ENCODE measurements at regions not wholly inside any gene's neighbourhood (a gene's known extent, or its start where the extent isn't known, plus 50 kb on each side); places are given as distances from the start of the nearest gene placed in this dataset.

DNA sequence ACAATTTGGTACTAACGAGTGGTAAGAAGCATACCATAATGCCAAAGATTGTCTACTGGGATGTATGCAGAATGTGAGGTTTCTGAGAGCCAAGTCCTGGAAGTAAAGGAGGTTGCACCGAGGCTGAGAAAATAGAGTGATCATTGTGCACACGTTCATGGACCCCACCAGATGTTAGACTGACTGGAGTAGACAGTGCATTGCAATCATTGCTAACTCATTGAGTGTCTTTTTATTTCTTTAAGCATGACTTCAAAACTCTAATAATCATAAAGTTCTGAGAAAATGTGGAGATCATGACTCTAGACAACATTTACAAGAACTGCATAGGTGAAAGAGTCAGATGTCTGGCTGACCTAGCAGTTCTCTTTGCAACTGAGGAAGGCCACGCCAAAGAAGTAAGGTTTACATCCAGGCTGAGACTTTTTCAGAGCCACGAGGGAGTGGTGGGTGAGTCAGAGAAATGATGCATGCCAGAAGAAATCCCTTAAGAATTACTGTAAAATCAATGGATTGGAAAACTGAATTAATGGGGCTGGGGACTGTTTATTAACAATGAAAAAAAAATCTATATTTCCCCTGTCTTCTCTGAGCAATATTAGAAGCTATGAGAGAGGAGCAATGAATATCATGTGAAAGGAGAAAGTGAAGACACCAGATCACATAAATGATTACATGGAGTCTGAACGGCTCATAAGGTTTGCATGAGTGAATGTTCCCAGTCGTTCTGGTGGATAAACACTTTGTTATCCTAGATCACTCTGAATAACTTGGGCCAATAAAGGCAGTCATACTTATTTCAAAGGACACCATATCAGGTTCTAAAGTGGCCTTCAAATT, 76.0 kb upstream of the SLC25A26 start:
- Histone ChIP-seq H3K27me3 (ENCODE audit: control insufficient read depth in 1 of 2, insufficient read depth in 2 of 2, low read length in 2 of 2) (no peaks in the 10 kb centered on the region), H3K4me1 (ENCODE audit: control insufficient read depth, insufficient read depth, low read length) (no peaks in the 10 kb centered on the region), H3K9me3 (ENCODE audit: control insufficient read depth in 2 of 2, low read length in 2 of 2) (no peaks in the 10 kb centered on the region), H3K36me3 (ENCODE audit: control insufficient read depth in 2 of 2, insufficient read depth in 2 of 2, low read length in 2 of 2) (no peaks in the 10 kb centered on the region), H3K9ac (ENCODE audit: low read length in 2 of 2) (no peak overlapping the region), H3K4me3 (ENCODE audit: low read length in 2 of 2) (no peak overlapping the region), H3K27ac (ENCODE audit: low read length) (no peak overlapping the region)

DNA sequence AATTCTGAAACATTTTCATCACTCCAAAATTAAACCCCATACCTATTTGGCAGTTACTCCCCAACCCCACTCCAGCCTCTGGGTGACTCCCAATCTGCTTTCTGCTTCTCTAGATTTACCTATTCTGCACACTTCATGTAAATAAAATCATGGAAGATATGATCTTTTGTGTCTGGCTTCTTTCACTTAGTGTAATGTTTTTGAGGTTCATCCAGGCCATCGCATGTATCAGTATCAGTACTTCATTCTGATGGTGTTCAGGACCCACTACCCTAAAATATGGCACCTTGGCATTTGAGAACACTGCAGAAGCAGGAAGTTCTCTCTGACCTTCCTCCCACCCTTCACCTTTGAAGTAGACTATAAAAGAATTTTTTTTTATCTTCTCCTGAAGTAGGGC, 78.7 kb upstream of the SLC25A26 start:
- H3K9me3 ChIP-seq (ENCODE audit: control insufficient read depth in 2 of 2, low read length in 2 of 2) = no peaks in the 10 kb centered on the region
- no peak overlapping the region for H3K27ac ChIP-seq (ENCODE audit: low read length)
- H3K4me1 ChIP-seq (ENCODE audit: control insufficient read depth, insufficient read depth, low read length) = no peaks in the 10 kb centered on the region
- no peak overlapping the region for H3K4me3 ChIP-seq (ENCODE audit: low read length in 2 of 2)
- H3K9ac ChIP-seq (ENCODE audit: low read length in 2 of 2) = no peak overlapping the region
- H3K36me3 ChIP-seq (ENCODE audit: control insufficient read depth in 2 of 2, insufficient read depth in 2 of 2, low read length in 2 of 2) = no peaks in the 10 kb centered on the region
- H3K27me3 ChIP-seq (ENCODE audit: control insufficient read depth in 1 of 2, insufficient read depth in 2 of 2, low read length in 2 of 2) = no peaks in the 10 kb centered on the region

DNA sequence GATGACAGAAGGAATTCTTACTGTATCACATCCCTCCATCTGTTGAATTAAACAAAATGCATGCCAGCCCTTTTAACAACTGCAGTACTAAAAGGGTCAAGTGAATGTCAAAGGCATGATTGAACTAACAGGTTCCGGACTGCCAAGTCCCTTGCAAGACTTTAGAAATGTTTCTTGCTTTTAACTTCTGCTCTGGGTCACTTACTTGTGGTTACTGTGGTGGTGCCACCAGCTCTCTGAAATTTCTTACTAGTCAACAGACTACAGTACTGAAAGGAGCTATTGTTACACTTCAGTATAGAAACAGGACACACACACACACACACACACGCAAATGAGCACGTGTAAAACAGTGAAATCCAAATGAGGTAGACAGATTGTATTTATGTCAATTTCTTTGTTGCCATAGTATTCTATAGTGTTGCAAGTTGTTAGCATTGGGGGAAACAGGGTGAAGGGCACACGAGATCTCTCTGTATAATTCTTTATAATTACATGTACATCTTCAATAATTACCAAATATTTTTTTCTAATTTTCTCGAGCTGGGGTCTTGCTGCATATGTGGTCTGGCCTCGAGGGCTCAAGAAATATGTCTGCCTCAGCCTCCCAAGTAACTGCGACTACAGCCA, 79.9 kb upstream of the SLC25A26 start:
- Histone ChIP-seq H3K36me3 (ENCODE audit: control insufficient read depth in 2 of 2, insufficient read depth in 2 of 2, low read length in 2 of 2) (no peaks in the 10 kb centered on the region), H3K4me3 (ENCODE audit: low read length in 2 of 2) (no peak overlapping the region), H3K9me3 (ENCODE audit: control insufficient read depth in 2 of 2, low read length in 2 of 2) (no peaks in the 10 kb centered on the region), H3K4me1 (ENCODE audit: control insufficient read depth, insufficient read depth, low read length) (no peaks in the 10 kb centered on the region), H3K27me3 (ENCODE audit: control insufficient read depth in 1 of 2, insufficient read depth in 2 of 2, low read length in 2 of 2) (no peaks in the 10 kb centered on the region), H3K9ac (ENCODE audit: low read length in 2 of 2) (no peak overlapping the region), H3K27ac (ENCODE audit: low read length) (no peak overlapping the region)

DNA sequence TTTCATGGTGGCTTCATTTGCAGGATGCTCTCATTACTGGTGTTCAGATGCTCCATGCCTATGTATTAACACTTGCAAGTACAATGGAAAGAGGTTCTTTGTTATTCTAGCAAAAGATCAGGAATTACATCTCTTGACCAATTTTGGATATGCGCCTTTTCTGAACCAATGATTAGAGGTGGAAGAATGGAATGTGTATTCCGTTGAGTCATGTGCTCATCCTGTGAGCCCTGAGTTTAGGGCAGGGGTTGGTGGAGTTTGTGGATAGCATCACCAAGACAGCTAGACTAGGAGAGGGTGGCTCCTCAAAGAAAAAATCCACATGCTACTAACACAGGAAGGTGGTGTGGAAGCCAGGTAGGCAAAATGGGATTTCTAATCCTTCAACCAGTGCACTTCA, 80.7 kb upstream of the SLC25A26 start:
- H3K4me3 ChIP-seq (ENCODE audit: low read length in 2 of 2) = no peak overlapping the region
- no peaks in the 10 kb centered on the region for H3K36me3 ChIP-seq (ENCODE audit: control insufficient read depth in 2 of 2, insufficient read depth in 2 of 2, low read length in 2 of 2)
- H3K9me3 ChIP-seq (ENCODE audit: control insufficient read depth in 2 of 2, low read length in 2 of 2) = no peaks in the 10 kb centered on the region
- no peaks in the 10 kb centered on the region for H3K27me3 ChIP-seq (ENCODE audit: control insufficient read depth in 1 of 2, insufficient read depth in 2 of 2, low read length in 2 of 2)
- no peak overlapping the region for H3K27ac ChIP-seq (ENCODE audit: low read length)
- H3K9ac ChIP-seq (ENCODE audit: low read length in 2 of 2) = no peak overlapping the region
- H3K4me1 ChIP-seq (ENCODE audit: control insufficient read depth, insufficient read depth, low read length) = no peaks in the 10 kb centered on the region

DNA sequence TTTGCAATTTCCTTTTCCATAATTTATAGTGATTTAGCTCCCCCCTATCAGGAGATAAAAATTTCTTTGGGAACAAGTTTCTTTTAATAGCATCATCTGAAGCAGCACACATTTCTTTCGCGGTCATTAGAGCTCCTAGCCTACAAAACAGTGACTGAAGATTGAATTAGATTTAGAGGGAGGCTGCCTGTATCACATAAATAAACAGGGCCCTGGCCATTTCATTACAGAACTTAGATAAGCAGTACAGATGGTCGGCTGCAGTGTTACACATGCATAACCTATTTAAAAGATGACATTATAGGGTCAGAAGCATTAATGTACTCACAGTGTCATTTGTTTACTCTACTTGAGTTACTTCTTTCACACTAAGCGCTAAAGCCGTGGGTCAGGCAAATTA, 81.4 kb upstream of the SLC25A26 start:
- no peaks in the 10 kb centered on the region for H3K4me1 ChIP-seq (ENCODE audit: control insufficient read depth, insufficient read depth, low read length)
- H3K36me3 ChIP-seq (ENCODE audit: control insufficient read depth in 2 of 2, insufficient read depth in 2 of 2, low read length in 2 of 2) = no peaks in the 10 kb centered on the region
- no peaks in the 10 kb centered on the region for H3K9me3 ChIP-seq (ENCODE audit: control insufficient read depth in 2 of 2, low read length in 2 of 2)
- no peak overlapping the region for H3K4me3 ChIP-seq (ENCODE audit: low read length in 2 of 2)
- no peak overlapping the region for H3K27ac ChIP-seq (ENCODE audit: low read length)
- H3K9ac ChIP-seq (ENCODE audit: low read length in 2 of 2) = no peak overlapping the region
- no peaks in the 10 kb centered on the region for H3K27me3 ChIP-seq (ENCODE audit: control insufficient read depth in 1 of 2, insufficient read depth in 2 of 2, low read length in 2 of 2)

DNA sequence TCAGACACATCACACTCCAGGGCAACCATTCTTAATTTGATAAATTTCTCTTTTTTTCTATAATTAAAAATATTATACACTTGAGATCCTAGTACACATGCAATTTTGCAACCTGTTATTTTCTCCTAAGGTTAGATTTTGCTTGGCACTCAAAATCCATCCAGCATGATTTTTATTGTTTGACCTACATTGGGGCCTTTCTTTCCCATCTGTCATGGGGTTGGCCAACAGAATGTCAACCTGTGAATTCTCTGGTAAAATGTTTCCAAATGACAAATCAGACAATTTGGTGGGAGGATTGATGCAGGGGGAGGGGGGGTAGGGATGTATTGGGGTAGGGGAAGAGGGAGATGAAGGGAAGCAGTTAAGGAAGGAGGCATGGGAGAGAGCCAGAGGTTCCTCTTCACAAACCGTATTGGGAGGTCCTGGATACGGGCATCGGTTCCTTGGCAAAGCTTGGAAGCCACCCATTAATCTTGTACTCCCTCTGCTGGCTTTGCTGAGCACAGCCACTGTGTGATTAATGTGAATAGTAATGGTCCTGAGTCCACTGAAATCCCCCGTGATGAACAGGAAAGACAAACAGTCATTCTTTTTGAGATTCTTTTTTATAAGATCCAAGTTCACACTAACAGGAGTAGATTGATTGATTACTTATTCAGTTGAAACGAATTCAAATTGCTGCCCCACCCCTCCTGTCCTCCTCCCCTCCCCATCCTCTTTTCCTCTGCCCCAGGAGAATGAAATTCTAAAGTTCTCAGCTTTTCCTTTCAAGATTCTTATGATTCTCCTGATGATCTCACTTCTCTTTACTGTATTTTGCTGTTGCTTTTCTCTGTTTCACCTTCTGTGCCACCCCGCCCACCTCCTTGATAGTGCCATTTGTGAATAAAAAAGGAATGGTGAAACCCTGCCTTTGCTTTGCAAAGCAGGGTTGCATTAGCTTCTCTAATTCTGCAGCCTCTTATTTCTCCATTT, 82.2 kb upstream of the SLC25A26 start:
- no peak overlapping the region for H3K4me3 ChIP-seq (ENCODE audit: low read length in 2 of 2)
- H3K4me1 ChIP-seq (ENCODE audit: control insufficient read depth, insufficient read depth, low read length) = no peaks in the 10 kb centered on the region
- H3K9me3 ChIP-seq (ENCODE audit: control insufficient read depth in 2 of 2, low read length in 2 of 2) = no peaks in the 10 kb centered on the region
- no peak overlapping the region for H3K9ac ChIP-seq (ENCODE audit: low read length in 2 of 2)
- H3K27ac ChIP-seq (ENCODE audit: low read length) = no peak overlapping the region
- H3K27me3 ChIP-seq (ENCODE audit: control insufficient read depth in 1 of 2, insufficient read depth in 2 of 2, low read length in 2 of 2) = no peaks in the 10 kb centered on the region
- H3K36me3 ChIP-seq (ENCODE audit: control insufficient read depth in 2 of 2, insufficient read depth in 2 of 2, low read length in 2 of 2) = no peaks in the 10 kb centered on the region

DNA sequence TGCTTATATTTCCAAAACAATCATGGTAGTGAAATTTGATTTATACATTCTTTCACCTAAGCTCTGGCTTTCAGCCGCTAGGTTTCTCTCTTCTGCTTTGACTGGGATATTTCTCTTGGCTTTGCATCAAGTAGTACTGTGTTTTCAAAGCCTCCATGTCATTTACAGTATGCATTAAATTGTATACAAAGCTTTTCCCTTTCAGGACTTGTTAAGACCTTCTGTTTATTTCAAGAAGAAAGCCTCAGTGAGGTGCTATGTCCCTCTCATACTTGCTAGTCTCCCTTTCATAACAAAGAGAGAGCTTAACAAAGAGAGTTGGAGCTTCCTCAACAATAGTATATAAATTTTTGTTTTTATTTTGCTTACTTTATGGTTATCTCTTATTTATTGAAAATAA, 84.2 kb upstream of the SLC25A26 start:
- no peak overlapping the region for H3K4me3 ChIP-seq (ENCODE audit: low read length in 2 of 2)
- H3K27me3 ChIP-seq (ENCODE audit: control insufficient read depth in 1 of 2, insufficient read depth in 2 of 2, low read length in 2 of 2) = no peaks in the 10 kb centered on the region

DNA sequence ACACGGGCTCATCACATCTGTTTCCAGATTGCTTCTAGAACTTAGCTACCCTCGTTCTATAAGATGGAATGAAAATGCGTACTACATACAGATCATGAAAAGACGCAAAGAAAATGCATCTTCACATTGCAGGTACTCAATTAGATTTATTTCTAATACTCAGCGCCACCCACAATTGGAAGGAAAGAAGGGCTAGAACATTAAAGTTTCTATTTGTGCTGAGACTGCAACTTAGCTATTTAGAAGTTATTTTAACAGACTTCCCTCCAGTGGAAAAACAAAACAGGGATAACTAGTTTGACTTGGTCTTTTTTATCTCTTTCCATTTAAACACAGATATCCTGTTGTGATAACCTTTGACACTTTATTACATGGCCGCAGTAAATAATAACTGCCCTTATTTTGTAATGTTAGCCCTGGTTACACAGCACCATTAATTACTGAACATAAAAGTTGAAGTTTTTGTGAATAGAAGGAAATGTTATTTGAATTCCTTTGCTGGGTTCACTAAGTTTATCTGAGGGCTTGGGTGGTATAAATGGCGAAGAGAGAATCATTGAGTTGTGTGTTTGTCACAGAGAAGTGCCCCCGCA, 86.9 kb upstream of the SLC25A26 start:
- Histone ChIP-seq H3K4me1 (ENCODE audit: control insufficient read depth, insufficient read depth, low read length) (no peaks in the 10 kb centered on the region), H3K27ac (ENCODE audit: low read length) (no peak overlapping the region), H3K9me3 (ENCODE audit: control insufficient read depth in 2 of 2, low read length in 2 of 2) (no peaks in the 10 kb centered on the region), H3K4me3 (ENCODE audit: low read length in 2 of 2) (no peak overlapping the region), H3K27me3 (ENCODE audit: control insufficient read depth in 1 of 2, insufficient read depth in 2 of 2, low read length in 2 of 2) (no peaks in the 10 kb centered on the region), H3K9ac (ENCODE audit: low read length in 2 of 2) (no peak overlapping the region), H3K36me3 (ENCODE audit: control insufficient read depth in 2 of 2, insufficient read depth in 2 of 2, low read length in 2 of 2) (no peaks in the 10 kb centered on the region)

More for the DNA sequence above, 84.2 kb upstream of the SLC25A26 start:
- Histone ChIP-seq H3K36me3 (ENCODE audit: control insufficient read depth in 2 of 2, insufficient read depth in 2 of 2, low read length in 2 of 2) (no peaks in the 10 kb centered on the region), H3K9me3 (ENCODE audit: control insufficient read depth in 2 of 2, low read length in 2 of 2) (no peaks in the 10 kb centered on the region), H3K9ac (ENCODE audit: low read length in 2 of 2) (no peak overlapping the region), H3K4me1 (ENCODE audit: control insufficient read depth, insufficient read depth, low read length) (no peaks in the 10 kb centered on the region), H3K27ac (ENCODE audit: low read length) (no peak overlapping the region)

DNA sequence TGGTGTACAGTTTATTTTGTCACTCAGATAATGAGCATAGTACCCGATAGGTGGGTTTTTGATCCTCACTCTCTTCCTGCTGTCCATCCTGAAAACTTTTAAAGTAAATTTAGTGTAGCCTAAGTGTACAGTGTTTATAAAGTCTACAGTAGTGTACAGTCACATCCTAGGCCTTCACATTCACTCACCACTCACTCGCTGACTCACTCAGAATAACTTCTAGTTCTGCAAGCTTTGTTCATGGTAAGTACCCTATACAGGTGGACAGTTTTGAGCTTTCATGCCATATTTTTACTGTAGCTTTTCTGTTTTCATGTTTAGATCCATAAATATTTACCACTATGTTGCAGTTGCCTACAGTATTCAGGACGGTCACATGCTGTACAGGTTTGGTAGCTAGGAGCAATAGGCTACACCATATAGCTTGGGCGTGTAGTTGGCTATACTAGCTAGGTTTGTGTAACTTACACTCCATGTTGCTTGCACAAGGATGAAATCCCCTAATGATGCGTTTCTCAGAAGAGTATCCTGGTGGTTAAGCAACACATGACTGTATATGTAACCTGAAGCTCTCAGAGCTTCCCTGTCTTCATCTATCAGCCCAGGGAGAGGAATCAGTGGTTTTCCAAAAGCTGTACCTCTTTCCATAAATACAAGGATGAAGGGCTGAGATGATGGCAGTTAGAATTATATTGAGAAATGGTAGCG, 87.6 kb upstream of the SLC25A26 start:
- H3K27ac ChIP-seq (ENCODE audit: low read length) = no peak overlapping the region
- H3K27me3 ChIP-seq (ENCODE audit: control insufficient read depth in 1 of 2, insufficient read depth in 2 of 2, low read length in 2 of 2) = no peaks in the 10 kb centered on the region
- no peaks in the 10 kb centered on the region for H3K4me1 ChIP-seq (ENCODE audit: control insufficient read depth, insufficient read depth, low read length)
- no peaks in the 10 kb centered on the region for H3K9me3 ChIP-seq (ENCODE audit: control insufficient read depth in 2 of 2, low read length in 2 of 2)
- no peak overlapping the region for H3K4me3 ChIP-seq (ENCODE audit: low read length in 2 of 2)
- H3K9ac ChIP-seq (ENCODE audit: low read length in 2 of 2) = no peak overlapping the region
- H3K36me3 ChIP-seq (ENCODE audit: control insufficient read depth in 2 of 2, insufficient read depth in 2 of 2, low read length in 2 of 2) = no peaks in the 10 kb centered on the region

DNA sequence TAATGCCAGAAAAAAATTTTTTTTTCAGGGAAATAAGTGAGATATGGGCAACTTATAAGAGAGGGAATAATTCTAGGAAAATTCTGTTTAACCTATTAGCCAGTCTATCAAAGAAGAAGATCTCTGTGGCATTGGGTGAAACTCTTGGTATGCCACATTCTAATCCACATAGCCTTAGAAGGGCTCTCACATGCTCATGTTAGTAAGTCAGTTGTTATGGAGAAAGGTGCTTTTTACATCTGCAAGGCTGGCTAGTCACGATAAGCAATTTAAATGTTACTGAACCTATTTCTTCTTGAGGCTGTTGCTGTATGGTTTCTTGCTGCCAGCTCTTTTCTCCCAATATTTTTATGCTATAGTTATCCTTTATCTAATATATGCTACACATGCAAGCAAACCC, 89.9 kb upstream of the MAGI1 start:
- no peak overlapping the region for H3K9ac ChIP-seq (ENCODE audit: low read length in 2 of 2)
- no peak overlapping the region for H3K4me3 ChIP-seq (ENCODE audit: low read length in 2 of 2)
- H3K4me1 ChIP-seq (ENCODE audit: control insufficient read depth, insufficient read depth, low read length) = no peaks in the 10 kb centered on the region
- H3K27ac ChIP-seq (ENCODE audit: low read length) = no peak overlapping the region
- no peaks in the 10 kb centered on the region for H3K27me3 ChIP-seq (ENCODE audit: control insufficient read depth in 1 of 2, insufficient read depth in 2 of 2, low read length in 2 of 2)
- no peaks in the 10 kb centered on the region for H3K9me3 ChIP-seq (ENCODE audit: control insufficient read depth in 2 of 2, low read length in 2 of 2)
- H3K36me3 ChIP-seq (ENCODE audit: control insufficient read depth in 2 of 2, insufficient read depth in 2 of 2, low read length in 2 of 2) = no peaks in the 10 kb centered on the region

All from stomach smooth muscle (tissue), 2 donors.